T-cell (primary cell): ENCODE measurements at regions not wholly inside any gene's neighbourhood (a gene's known extent, or its start where the extent isn't known, plus 50 kb on each side); places are given as distances from the start of the nearest gene placed in this dataset.
A peak's percentile ranks its signal among the peaks of the same experiment; 100 is the strongest.

Experiments used
- ATAC-seq, 4 experiments: fragments of 200-7000 bp in 3 of 4; fragments of 150-1000 bp in 1 of 4; cut with Tn5 transposase; replicated peaks in 1 of 4; 1 replicate in 3 of 4; 2 replicates in 1 of 4; pipeline ENCODE4 v1.10.0; 2021; ENCODE audit warnings: moderate library complexity in 3 of 4, mild to moderate bottlenecking in 2 of 4, moderate number of reproducible peaks in 1 of 4
- CTCF ChIA-PET, 2 donors: fragments of 300-600 bp; sonication (Branson Sonifier 250); formaldehyde crosslinking; loops; one replicate each; lab custom pipeline; 2022; ENCODE audit warnings: antibody characterized with exemption in 2 of 2; lab: Charles Lee
- POLR2A ChIA-PET, 2 donors: fragments of 300-600 bp; sonication (Branson Sonifier 250); formaldehyde crosslinking; loops; one replicate each; lab custom pipeline; 2022; ENCODE audit warnings: antibody characterized with exemption in 2 of 2; lab: Charles Lee
- DNase-seq, 35 experiments: peaks; one replicate each; pipeline versions ENCODE4 v3.0.0 to v3.0.0-alpha.2; 2013 to 2023
- H3K27ac ChIP-seq: one replicate; pipeline ENCODE4 v1.5.1; 2013; ENCODE audit warnings: low read length
- H3K27me3 ChIP-seq, 2 experiments: replicated peaks in 1 of 2; 1 replicate in 1 of 2; 2 replicates in 1 of 2; pipeline versions ENCODE4 v1.6.1 to v1.7.0; 2013; ENCODE audit warnings: low read length in 1 of 2, mixed read lengths in 1 of 2; ENCODE audit not compliant: control insufficient read depth in 2 of 2, insufficient read depth in 2 of 2; ENCODE audit errors: extremely low read depth in 1 of 2
- H3K36me3 ChIP-seq, 2 donors: 1 replicate in 1 of 2; 2 replicates in 1 of 2; pipeline versions ENCODE4 v1.6.1 to v1.7.0; 2013; ENCODE audit warnings: low read length in 1 of 2; ENCODE audit not compliant: control insufficient read depth in 2 of 2, insufficient read depth in 1 of 2; ENCODE audit errors: extremely low read depth in 1 of 2
- H3K4me1 ChIP-seq, 2 experiments: 1 replicate in 1 of 2; 2 replicates in 1 of 2; pipeline versions ENCODE4 v1.6.1 to v1.7.0; 2013; ENCODE audit warnings: low read length in 2 of 2, mixed read lengths in 1 of 2; ENCODE audit not compliant: insufficient read depth in 2 of 2, control insufficient read depth in 1 of 2; ENCODE audit errors: extremely low read depth in 1 of 2
- H3K4me3 ChIP-seq, 2 donors: 1 replicate in 1 of 2; 2 replicates in 1 of 2; pipeline versions ENCODE4 v1.5.1 to v1.7.0; 2013; ENCODE audit warnings: mild to moderate bottlenecking in 2 of 2, low read length in 1 of 2, moderate library complexity in 1 of 2; ENCODE audit not compliant: control insufficient read depth in 1 of 2; ENCODE audit errors: extremely low read depth in 1 of 2
- H3K9me3 ChIP-seq: 2 replicates; pipeline ENCODE4 v1.7.0; 2013
- H3K27ac Mint-ChIP-seq, 2 donors: one replicate each; pipeline ENCODE4 v1.8.0; 2020 to 2021; ENCODE audit warnings: mild to moderate bottlenecking in 2 of 2, mixed read lengths in 2 of 2
- H3K27me3 Mint-ChIP-seq, 2 donors: one replicate each; pipeline ENCODE4 v1.8.0; 2021 to 2022; ENCODE audit warnings: mixed read lengths in 2 of 2
- H3K36me3 Mint-ChIP-seq: one replicate; pipeline ENCODE4 v1.8.0; 2021; ENCODE audit warnings: mixed read lengths
- H3K4me1 Mint-ChIP-seq, 3 donors: one replicate each; pipeline ENCODE4 v1.8.0; 2020 to 2022; ENCODE audit warnings: mixed read lengths in 3 of 3, mild to moderate bottlenecking in 1 of 3
- H3K4me3 Mint-ChIP-seq, 3 donors: one replicate each; pipeline ENCODE4 v1.8.0; 2020 to 2022; ENCODE audit warnings: mild to moderate bottlenecking in 3 of 3, mixed read lengths in 3 of 3, moderate library complexity in 3 of 3
- H3K9me3 Mint-ChIP-seq, 3 donors: one replicate each; pipeline ENCODE4 v1.8.0; 2020 to 2022; ENCODE audit warnings: mixed read lengths in 3 of 3
- WGBS: methylation state at CpG from one replicate; pipeline ENCODE4 v1.1.5; 2013; ENCODE audit warnings: missing lambda C conversion rate; ENCODE audit not compliant: insufficient coverage; 5-methylcytosine and 5-hydroxymethylcytosine counted together

DNA sequence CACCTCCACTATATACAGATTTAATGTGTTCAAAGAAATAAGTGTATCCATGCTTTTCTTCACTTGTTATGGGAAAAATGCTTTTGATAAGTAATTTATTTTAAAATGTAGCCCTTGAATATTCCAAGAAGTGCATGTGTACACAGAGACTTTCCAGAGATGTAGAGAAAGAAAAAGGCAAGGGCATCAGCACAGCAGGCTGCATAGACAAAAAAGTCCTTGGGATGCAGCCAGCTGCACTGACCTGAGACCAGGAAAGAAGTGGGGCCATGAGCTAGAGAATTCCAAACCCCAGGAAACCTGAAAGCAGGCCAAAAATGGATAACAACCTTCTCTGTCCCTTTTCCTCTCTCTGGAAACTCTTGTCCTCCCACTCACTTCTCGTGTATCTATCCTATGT is 51.6 kb upstream of the PRDM8 start:
- Histone ChIP-seq H3K36me3 (no peaks in the 10 kb centered on the region), H3K27ac (no peak overlapping the region), H3K4me1 (peaks cover 0 to 9% of the 10 kb centered on the region in 2 experiments), H3K9me3 (no peaks in the 10 kb centered on the region), H3K27me3 (no peaks in the 10 kb centered on the region), H3K4me3 (no peak overlapping the region)
- no peak overlapping the region for H3K4me3 Mint-ChIP-seq
- POLR2A ChIA-PET = no interaction called here
- DNase-seq (no peak), ATAC-seq (no peak)
- no peak overlapping the region for H3K27ac Mint-ChIP-seq
- H3K36me3 Mint-ChIP-seq = no peaks in the 10 kb centered on the region
- CTCF ChIA-PET = no interaction called here
- peaks cover 18 to 28% (median 23%) of the 10 kb centered on the region in 3 donors for H3K4me1 Mint-ChIP-seq
- WGBS = no CpG with 5 or more reads among the region's 1 CpG
- H3K9me3 Mint-ChIP-seq = no peaks in the 10 kb centered on the region
- no peaks in the 10 kb centered on the region for H3K27me3 Mint-ChIP-seq

DNA sequence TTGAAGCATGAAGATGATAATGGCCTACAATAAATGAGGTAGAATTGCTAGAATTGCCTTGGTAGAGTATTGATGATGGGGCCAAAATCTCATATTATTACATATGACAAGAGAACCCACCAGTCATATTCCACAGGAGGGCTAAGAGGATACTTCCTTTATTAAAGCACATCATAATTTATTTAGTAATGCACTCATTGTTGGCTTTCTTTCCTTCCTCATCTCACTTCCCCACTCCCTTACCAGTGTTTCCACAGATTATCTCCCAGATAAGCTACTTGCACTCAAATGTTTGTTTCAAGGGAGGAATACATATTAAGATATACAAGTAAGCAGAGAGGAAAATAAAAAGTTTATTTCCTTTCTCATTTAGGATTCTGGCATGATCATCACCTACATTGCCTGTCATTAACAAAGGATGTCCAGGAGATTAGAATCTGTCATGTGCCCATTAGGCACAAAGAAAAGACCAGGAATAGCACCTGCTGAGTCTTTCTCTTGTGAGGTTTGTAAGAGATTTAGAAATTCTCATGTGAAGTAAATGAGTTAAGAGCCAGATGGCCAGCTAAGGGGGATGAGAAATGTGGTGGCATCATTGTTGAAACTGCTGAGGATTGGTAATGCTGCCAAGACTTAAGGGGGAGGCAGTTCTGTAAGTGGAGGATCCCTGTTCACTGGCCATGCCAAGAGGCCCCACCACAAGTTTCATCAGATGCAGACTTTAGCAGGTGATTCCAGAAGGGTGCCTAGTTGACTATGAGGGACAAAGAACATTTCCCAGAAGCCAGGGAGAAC is 52.4 kb upstream of the PRDM8 start:
- no peaks in the 10 kb centered on the region for H3K27me3 ChIP-seq
- ATAC-seq = no peak
- Mint-ChIP-seq H3K27me3 (no peaks in the 10 kb centered on the region), H3K4me3 (no peak overlapping the region), H3K4me1 (peaks cover 23 to 34% (median 30%) of the 10 kb centered on the region in 3 donors), H3K36me3 (no peaks in the 10 kb centered on the region), H3K9me3 (no peaks in the 10 kb centered on the region), H3K27ac (no peak overlapping the region)
- H3K36me3 ChIP-seq = no peaks in the 10 kb centered on the region
- peaks cover 5 to 9% of the 10 kb centered on the region in 2 experiments for H3K4me1 ChIP-seq
- ChIA-PET POLR2A (no interaction called here), CTCF (interaction anchor here (0.6 kb wide), 3 partner anchors 12 to 657 kb away, joined by 3 to 5 read pairs (median 4); no protein-coding TSS in a partner anchor)
- no peak for DNase-seq
- no peak overlapping the region for H3K27ac ChIP-seq
- H3K9me3 ChIP-seq = no peaks in the 10 kb centered on the region
- no peak overlapping the region for H3K4me3 ChIP-seq

GRCh38 chr4:80143307-80143679 is 54.0 kb upstream of the PRDM8 start:
- CTCF ChIA-PET = no interaction called here
- Histone ChIP-seq H3K9me3 (no peaks in the 10 kb centered on the region), H3K27ac (no peak overlapping the region), H3K4me3 (no peak overlapping the region), H3K27me3 (no peaks in the 10 kb centered on the region), H3K36me3 (no peaks in the 10 kb centered on the region), H3K4me1 (peaks cover 11 to 21% of the 10 kb centered on the region in 2 experiments)
- Mint-ChIP-seq H3K9me3 (no peaks in the 10 kb centered on the region), H3K36me3 (no peaks in the 10 kb centered on the region), H3K27me3 (no peaks in the 10 kb centered on the region), H3K4me1 (peaks cover 39 to 50% (median 45%) of the 10 kb centered on the region in 3 donors), H3K4me3 (no peak overlapping the region), H3K27ac (no peak overlapping the region)
- no peak for ATAC-seq
- no CpG with 5 or more reads among the region's 1 CpG for WGBS
- POLR2A ChIA-PET = no interaction called here
- no peak for DNase-seq

DNA sequence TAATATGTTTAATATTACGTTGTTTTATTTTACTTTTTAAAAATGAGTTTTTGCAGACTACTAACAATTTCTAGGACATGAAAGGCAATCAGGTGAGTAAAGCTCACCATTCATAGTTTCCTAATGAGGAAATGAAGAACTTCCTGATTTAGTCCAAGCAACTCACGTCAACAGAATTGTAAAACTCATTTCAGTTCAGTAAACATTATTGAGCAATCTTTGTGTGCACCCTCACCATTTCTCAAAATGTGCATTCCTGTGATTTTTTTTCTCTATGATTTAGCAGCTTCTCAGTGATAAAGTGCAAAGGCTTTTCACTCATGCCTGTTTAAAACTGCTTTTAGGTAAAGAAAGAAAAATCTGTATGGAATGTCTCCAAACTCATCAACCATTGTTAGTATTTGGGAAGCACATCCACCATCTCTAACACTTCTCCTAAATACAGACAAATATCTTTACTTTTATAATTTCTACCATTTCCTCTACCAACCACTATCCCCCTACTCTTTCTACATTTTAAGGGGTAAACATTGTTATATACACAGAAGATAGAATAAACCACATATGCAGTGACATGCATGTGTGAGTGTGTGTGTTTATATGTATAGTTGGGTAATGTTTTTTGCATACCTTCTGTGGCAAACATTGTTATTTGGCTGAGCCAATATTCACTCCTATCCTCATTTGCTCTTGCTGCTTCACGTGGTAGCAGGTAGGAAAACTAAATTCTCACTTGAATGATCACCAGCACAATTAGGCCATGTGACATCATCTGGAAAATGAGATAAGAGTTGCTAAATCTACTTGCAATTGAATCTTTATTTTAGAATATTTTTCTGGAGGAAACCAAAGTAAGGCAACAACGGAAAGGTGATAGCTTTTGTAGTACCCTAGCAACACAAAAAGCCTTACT is 54.7 kb upstream of the PRDM8 start:
- no peaks in the 10 kb centered on the region for H3K27me3 ChIP-seq
- no peak overlapping the region for H3K4me3 Mint-ChIP-seq
- H3K36me3 Mint-ChIP-seq = no peaks in the 10 kb centered on the region
- ChIA-PET CTCF (interaction anchor here (0.7 to 1.0 kb wide), 3 partner anchors 16 to 40 kb away, joined by 3 to 5 read pairs (median 4); no protein-coding TSS in a partner anchor), POLR2A (no interaction called here)
- ATAC-seq = no peak
- no peak overlapping the region for H3K4me3 ChIP-seq
- no peaks in the 10 kb centered on the region for H3K9me3 ChIP-seq
- H3K36me3 ChIP-seq = no peaks in the 10 kb centered on the region
- 50% methylated on average over 2 of the region's 4 CpGs for WGBS
- H3K27me3 Mint-ChIP-seq = no peaks in the 10 kb centered on the region
- peaks cover 46 to 56% (median 51%) of the 10 kb centered on the region in 3 donors for H3K4me1 Mint-ChIP-seq
- H3K27ac ChIP-seq = no peak overlapping the region
- H3K9me3 Mint-ChIP-seq = peaks cover 0 to 2% (median 0%) of the 10 kb centered on the region in 3 donors
- DNase-seq = no peak
- H3K27ac Mint-ChIP-seq = peak overlapping the region; percentile 34 to 59
- peaks cover 11 to 21% of the 10 kb centered on the region in 2 experiments for H3K4me1 ChIP-seq

DNA sequence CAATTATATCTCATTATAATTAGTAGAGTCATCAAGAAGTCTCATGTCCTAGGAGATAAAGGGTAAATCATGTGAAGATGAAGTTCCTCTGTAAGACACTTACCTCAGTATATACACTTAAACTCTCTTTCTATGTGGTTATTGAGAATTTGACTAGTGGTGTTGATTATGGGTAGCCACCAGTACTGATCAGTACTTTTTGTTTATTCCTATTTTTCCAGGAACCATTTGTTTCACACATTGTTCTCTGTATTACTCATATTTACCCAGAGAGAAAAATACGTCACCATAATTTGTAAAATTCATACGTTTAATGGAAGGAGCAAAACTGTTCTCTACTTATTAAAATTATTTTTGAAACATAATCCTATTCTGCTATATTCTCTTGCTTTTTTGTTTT is 55.8 kb upstream of the PRDM8 start:
- DNase-seq (no peak), ATAC-seq (no peak)
- Mint-ChIP-seq H3K36me3 (no peaks in the 10 kb centered on the region), H3K4me1 (peaks cover 49 to 60% (median 55%) of the 10 kb centered on the region in 3 donors), H3K27me3 (no peaks in the 10 kb centered on the region), H3K9me3 (peaks cover 0 to 4% (median 0%) of the 10 kb centered on the region in 3 donors), H3K27ac (peak overlapping the region in 1 of 2 donors; percentile 49), H3K4me3 (no peak overlapping the region)
- ChIA-PET CTCF (interaction anchor here in 1 of 2 donors (0.9 kb wide), 1 partner anchor 34 kb away, joined by 5 read pairs; no protein-coding TSS in a partner anchor), POLR2A (no interaction called here)
- H3K36me3 ChIP-seq = no peaks in the 10 kb centered on the region
- no peak overlapping the region for H3K4me3 ChIP-seq
- H3K9me3 ChIP-seq = no peaks in the 10 kb centered on the region
- no CpG with 5 or more reads among the region's 2 CpGs for WGBS
- peaks cover 11 to 24% of the 10 kb centered on the region in 2 experiments for H3K4me1 ChIP-seq
- H3K27me3 ChIP-seq = no peaks in the 10 kb centered on the region
- H3K27ac ChIP-seq = no peak overlapping the region

DNA sequence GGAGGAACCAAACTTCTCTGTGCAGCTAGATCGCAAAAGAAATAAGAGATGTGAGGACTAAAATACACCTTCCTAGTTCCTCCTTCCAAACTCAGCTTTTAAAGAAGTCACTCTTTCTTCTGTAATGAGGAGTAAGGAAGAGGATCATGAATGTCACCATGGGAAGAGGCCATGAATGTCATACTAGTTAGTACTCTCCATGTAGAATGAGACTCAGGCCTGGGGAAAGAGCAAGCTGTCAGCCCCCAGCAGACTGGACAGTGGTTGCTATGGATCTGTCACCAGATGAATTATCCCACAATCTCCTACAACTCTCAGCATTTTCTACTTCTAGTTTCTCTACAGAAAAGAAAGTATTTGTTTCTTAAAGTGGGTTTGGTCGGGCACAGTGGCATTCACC is 57.1 kb upstream of the PRDM8 start:
- no peaks in the 10 kb centered on the region for H3K27me3 ChIP-seq
- H3K4me3 ChIP-seq = no peak overlapping the region
- no peak overlapping the region for H3K4me3 Mint-ChIP-seq
- no peaks in the 10 kb centered on the region for H3K9me3 ChIP-seq
- no peaks in the 10 kb centered on the region for H3K27me3 Mint-ChIP-seq
- ChIA-PET POLR2A (interaction anchor here in 1 of 2 donors (1.0 kb wide), 1 partner anchor 15 kb away, joined by 4 read pairs; no protein-coding TSS in a partner anchor), CTCF (interaction anchor here (0.8 to 4.4 kb wide), 3 partner anchors 14 to 43 kb away, joined by 4 to 34 read pairs (median 5); no protein-coding TSS in a partner anchor)
- peaks cover 11 to 24% of the 10 kb centered on the region in 2 experiments for H3K4me1 ChIP-seq
- H3K27ac ChIP-seq = peak overlapping the region; percentile 76
- H3K27ac Mint-ChIP-seq = peak overlapping the region; percentile 95 to 96
- H3K9me3 Mint-ChIP-seq = peaks cover 0 to 4% (median 0%) of the 10 kb centered on the region in 3 donors
- no peak for DNase-seq
- WGBS = no CpG with 5 or more reads among the region's 2 CpGs
- no peaks in the 10 kb centered on the region for H3K36me3 Mint-ChIP-seq
- H3K4me1 Mint-ChIP-seq = peaks cover 49 to 62% (median 55%) of the 10 kb centered on the region in 3 donors
- no peaks in the 10 kb centered on the region for H3K36me3 ChIP-seq
- ATAC-seq = no peak
